Endothelial cell of umbilical vein (primary cell): ENCODE measurements at regions not wholly inside any gene's neighbourhood (a gene's known extent, or its start where the extent isn't known, plus 50 kb on each side); places are given as distances from the start of the nearest gene placed in this dataset.
"Not testable (repeated sequence)": the region's sequence is repeated elsewhere in the genome, so short reads cannot be mapped to it uniquely, and the experiment has no call there.

ENCODE experiments used
- BruUV-seq: library from RNA; stranded (reverse); fragments of 400-500 nt; replicated peaks from 2 replicates; lab custom pipeline; 2021; lab: Mats Ljungman, UMichigan
- CTCF ChIA-PET: fragments of 300-600, 350-600 bp; sonication (Branson Sonifier 250); formaldehyde crosslinking; loops from one replicate; lab custom pipeline; 2021; ENCODE audit warnings: antibody characterized with exemption, inconsistent platforms; lab: Charles Lee
- POLR2A ChIA-PET: fragments of 300-600, 350-600 bp; sonication (Branson Sonifier 250); formaldehyde crosslinking; loops from one replicate; lab custom pipeline; 2021; ENCODE audit warnings: antibody characterized with exemption, inconsistent platforms; lab: Charles Lee
- DNase-seq: peaks from one replicate; pipeline ENCODE4 v3.0.0-alpha.2; 2011; ENCODE audit warnings: low read depth, low spot score
- FAIRE-seq: peaks from 2 replicates; lab custom pipeline; 2011; peaks lifted over from hg19 to GRCh38; lab: Jason Lieb, UNC
- H2AFZ ChIP-seq: 2 replicates; pipeline ENCODE4 v1.6.0; 2012; ENCODE audit warnings: low read depth, low read length, control low read depth, inconsistent platforms
- H3K27ac ChIP-seq: 2 replicates; pipeline ENCODE4 v1.5.1; 2011; ENCODE audit warnings: low read depth, mild to moderate bottlenecking, control low read depth, low read length, moderate library complexity; ENCODE audit not compliant: insufficient read depth
- H3K27me3 ChIP-seq, 2 experiments: 2 replicates each; pipeline versions ENCODE4 v1.6.0 to v1.6.1; 2011; ENCODE audit warnings: low read length in 2 of 2, mixed read lengths in 1 of 2; ENCODE audit not compliant: control insufficient read depth in 2 of 2, insufficient read depth in 2 of 2
- H3K36me3 ChIP-seq, 2 experiments: 2 replicates in 1 of 2; 3 replicates in 1 of 2; pipeline ENCODE4 v1.5.1; 2011; ENCODE audit warnings: low read length in 2 of 2, mild to moderate bottlenecking in 1 of 2, moderate library complexity in 1 of 2; ENCODE audit not compliant: control insufficient read depth in 2 of 2, insufficient read depth in 2 of 2; ENCODE audit errors: extremely low read depth in 1 of 2
- H3K4me1 ChIP-seq: 3 replicates; pipeline ENCODE4 v1.5.1; 2011; ENCODE audit warnings: mild to moderate bottlenecking, low read length; ENCODE audit not compliant: control insufficient read depth, insufficient read depth; ENCODE audit errors: extremely low read depth
- H3K4me2 ChIP-seq: 2 replicates; pipeline ENCODE4 v1.6.1; 2011; ENCODE audit warnings: low read length, control low read depth, mixed read lengths; ENCODE audit not compliant: insufficient read depth
- H3K4me3 ChIP-seq, 3 experiments: fragments of 200-600 bp in 1 of 3; sonication (generic), shearing (Covaris generic) in 1 of 3; replicated peaks in 1 of 3; 2 replicates each; pipeline ENCODE4 v1.5.1; 2011 to 2016; ENCODE audit warnings: control low read depth in 3 of 3, low read length in 3 of 3, mild to moderate bottlenecking in 2 of 3, inconsistent platforms in 1 of 3, low read depth in 1 of 3, moderate library complexity in 1 of 3; ENCODE audit not compliant: insufficient read depth in 1 of 3
- H3K79me2 ChIP-seq: 2 replicates; pipeline ENCODE4 v1.6.0; 2012; ENCODE audit warnings: low read length, inconsistent platforms; ENCODE audit not compliant: control insufficient read depth, insufficient read depth
- H3K9ac ChIP-seq: replicated peaks from 2 replicates; pipeline ENCODE3; 2011; ENCODE audit warnings: low read length, control low read depth; ENCODE audit not compliant: insufficient read depth; ENCODE audit errors: extremely low read depth
- H3K9me1 ChIP-seq: replicated peaks from 3 replicates; pipeline ENCODE4 v1.6.0; 2011; ENCODE audit warnings: mild to moderate bottlenecking, low read length; ENCODE audit not compliant: control insufficient read depth, insufficient read depth; ENCODE audit errors: extremely low read depth
- H3K9me3 ChIP-seq: replicated peaks from 2 replicates; pipeline ENCODE4 v1.5.1; 2012; ENCODE audit warnings: low read length, inconsistent platforms; ENCODE audit not compliant: control insufficient read depth, insufficient read depth
- H4K20me1 ChIP-seq: replicated peaks from 2 replicates; pipeline ENCODE3; 2011; ENCODE audit warnings: mild to moderate bottlenecking, low read length; ENCODE audit not compliant: control insufficient read depth, insufficient read depth; ENCODE audit errors: extremely low read depth
- CTCF ChIP-seq, 2 donors: IDR thresholded peaks; 1 replicate in 1 of 2; 2 replicates in 1 of 2; pipeline ENCODE4 v1.5.1; 2011; ENCODE audit warnings: low read length in 2 of 2, mild to moderate bottlenecking in 2 of 2, moderate library complexity in 2 of 2, control low read depth in 1 of 2, inconsistent platforms in 1 of 2, low read depth in 1 of 2; ENCODE audit not compliant: insufficient read depth in 1 of 2; ENCODE audit errors: extremely low read depth in 1 of 2
- EZH2 ChIP-seq: IDR thresholded peaks from 2 replicates; pipeline ENCODE4 v1.6.1; 2012; ENCODE audit warnings: borderline replicate concordance, low read depth, mild to moderate bottlenecking, moderate library complexity, low read length, inconsistent platforms; ENCODE audit not compliant: severe bottlenecking
- FOS ChIP-seq: IDR thresholded peaks from 2 replicates; pipeline ENCODE4 v1.6.1; 2011; ENCODE audit warnings: mild to moderate bottlenecking, low read length, moderate library complexity, borderline replicate concordance; ENCODE audit not compliant: insufficient read depth
- GATA2 ChIP-seq: IDR thresholded peaks from 2 replicates; pipeline ENCODE4 v1.7.0; 2011; ENCODE audit warnings: low read depth, mild to moderate bottlenecking, moderate library complexity, mixed read lengths, low read length; ENCODE audit not compliant: insufficient read length, insufficient read depth
- JUN ChIP-seq: IDR thresholded peaks from 2 replicates; pipeline ENCODE4 v1.6.1; 2011; ENCODE audit warnings: borderline replicate concordance, low read depth; ENCODE audit not compliant: insufficient read length, insufficient read depth
- MAX ChIP-seq: IDR thresholded peaks from 2 replicates; pipeline ENCODE4 v1.6.1; 2011; ENCODE audit not compliant: insufficient read depth, insufficient read length
- MYC ChIP-seq: IDR thresholded peaks from one replicate; pipeline ENCODE4 v1.6.1; 2011; ENCODE audit warnings: mild to moderate bottlenecking, low read depth, low read length
- POLR2A ChIP-seq: IDR thresholded peaks from 2 replicates; pipeline ENCODE4 v1.6.1; 2012; ENCODE audit warnings: low read depth, mild to moderate bottlenecking, control low read depth, low read length
- POLR2AphosphoS5 ChIP-seq: IDR thresholded peaks from 2 replicates; pipeline ENCODE4 v1.6.1; 2012; ENCODE audit warnings: low read depth, mild to moderate bottlenecking, control low read depth, low read length, moderate library complexity; ENCODE audit not compliant: insufficient read depth
- dilution Hi-C: fragments of 300-500 bp; cut with MboI; formaldehyde crosslinking; loops from one replicate; pipeline ENCODE4 v1.15.0; 2019; ENCODE audit warnings: low sequenced_read_pairs; ENCODE audit not compliant: extremely low pct_ligation_motif_present
- intact Hi-C: fragments of 100-400 bp; cut with micrococcal nuclease; formaldehyde crosslinking; loops from one replicate; pipeline ENCODE4 v1.10.0; 2022

- Histone ChIP-seq H3K27me3 (no peaks in the 10 kb centered on the region), H3K9me1 (no peaks in the 10 kb centered on the region), H4K20me1 (no peaks in the 10 kb centered on the region), H3K4me2 (no peak overlapping the region), H3K9me3 (peaks cover 4% of the 10 kb centered on the region), H3K27ac (no peak overlapping the region), H3K4me3 (no peak overlapping the region), H3K79me2 (no peaks in the 10 kb centered on the region), H3K36me3 (no peaks in the 10 kb centered on the region), H3K9ac (no peak overlapping the region), H3K4me1 (no peaks in the 10 kb centered on the region), H2AFZ (no peak overlapping the region)
- FAIRE-seq (no peak), DNase-seq (no peak)
- POLR2A ChIA-PET, result no interaction called here
- TF ChIP-seq POLR2AphosphoS5 (no peak), MAX (no peak), POLR2A (no peak), GATA2 (no peak), MYC (no peak)
- intact Hi-C loops, result no loop called here
- CTCF ChIA-PET, result no interaction called here
- no TSS peak for BruUV-seq
- dilution Hi-C loops, result no loop called here
Measured at GRCh38 chr18:73110307-73110706, 242.5 kb upstream of the NETO1 start.

GRCh38 chr18:73101977-73102376 is 234.2 kb upstream of the NETO1 start:
- Histone ChIP-seq H3K4me2 (no peak overlapping the region), H3K4me1 (no peaks in the 10 kb centered on the region), H2AFZ (no peak overlapping the region), H3K27ac (no peak overlapping the region), H3K36me3 (no peaks in the 10 kb centered on the region), H3K9ac (no peak overlapping the region), H3K4me3 (no peak overlapping the region), H3K79me2 (no peaks in the 10 kb centered on the region), H4K20me1 (no peaks in the 10 kb centered on the region), H3K9me3 (peaks cover 5% of the 10 kb centered on the region), H3K27me3 (no peaks in the 10 kb centered on the region), H3K9me1 (no peaks in the 10 kb centered on the region)
- BruUV-seq, result no TSS peak
- CTCF ChIA-PET, result no interaction called here
- DNase-seq (no peak), FAIRE-seq (no peak)
- dilution Hi-C loops (no loop called here), intact Hi-C loops (no loop called here)
- no peak for TF ChIP-seq EZH2
- TF ChIP-seq GATA2, result no peak
- no peak for TF ChIP-seq CTCF (IDR thresholded peaks at IDR 0.05; ENCODE audit: extremely low read depth in 1 of 2, insufficient read depth in 1 of 2, low read depth in 1 of 2, low read length in 2 of 2)
- TF ChIP-seq FOS, result no peak
- no peak for TF ChIP-seq JUN
- no peak for TF ChIP-seq MAX
- no peak for TF ChIP-seq POLR2A
- TF ChIP-seq POLR2AphosphoS5, result no peak
- TF ChIP-seq MYC, result no peak
- POLR2A ChIA-PET, result no interaction called here

GRCh38 chr18:73101491-73101890 is 233.7 kb upstream of the NETO1 start:
- dilution Hi-C loops, H3K79me2 ChIP-seq, H3K9me1 ChIP-seq, H3K27ac ChIP-seq, H3K4me3 ChIP-seq, H3K9ac ChIP-seq, H4K20me1 ChIP-seq, H2AFZ ChIP-seq, BruUV-seq, intact Hi-C loops, CTCF ChIA-PET, POLR2A ChIA-PET, H3K9me3 ChIP-seq, H3K4me2 ChIP-seq, H3K27me3 ChIP-seq, FAIRE-seq, DNase-seq, H3K4me1 ChIP-seq, H3K36me3 ChIP-seq: not testable (repeated sequence)
